ENCODE measurements at regions not wholly inside any gene's neighbourhood (a gene's known extent, or its start where the extent isn't known, plus 50 kb on each side); places are given as distances from the start of the nearest gene placed in this dataset.

- Histone ChIP-seq H3K27ac (replicated peaks) (no peak overlapping the region), H3K4me3 (replicated peaks; ENCODE audit: insufficient read depth, low read length) (no peak overlapping the region), H3K27me3 (ENCODE audit: insufficient read depth, poor library complexity, severe bottlenecking) (no peaks in the 10 kb centered on the region)
- no peak for TF ChIP-seq SPI1 (IDR thresholded peaks at IDR 0.05; ENCODE audit: borderline replicate concordance, low read depth)
- TF ChIP-seq REST (IDR thresholded peaks at IDR 0.05; ENCODE audit: insufficient replicate concordance, low read depth) = no peak
- TF ChIP-seq POLR2AphosphoS5 (IDR thresholded peaks at IDR 0.05; ENCODE audit: low read depth) = no peak
- DNase-seq (ENCODE audit: low read depth in 1 of 2, low spot score in 1 of 2) = no peak
Measured at GRCh38 chr1:233512538-233512937, 101.4 kb upstream of the KCNK1 start.

GRCh38 chr1:233513431-233513830 lies 100.5 kb upstream of the KCNK1 start:
- Histone ChIP-seq H3K27ac (replicated peaks) (no peak overlapping the region), H3K4me3 (replicated peaks; ENCODE audit: insufficient read depth, low read length) (no peak overlapping the region), H3K27me3 (ENCODE audit: insufficient read depth, poor library complexity, severe bottlenecking) (no peaks in the 10 kb centered on the region)
- DNase-seq (ENCODE audit: low read depth in 1 of 2, low spot score in 1 of 2) = peak in 1 of 2 experiments; percentile 21
- TF ChIP-seq SPI1 (IDR thresholded peaks at IDR 0.05; ENCODE audit: borderline replicate concordance, low read depth) (no peak), GABPA (IDR thresholded peaks at IDR 0.05; ENCODE audit: low read depth) (no peak), CTCF (IDR thresholded peaks at IDR 0.05; ENCODE audit: insufficient read depth, low read length) (no peak), POLR2AphosphoS5 (IDR thresholded peaks at IDR 0.05; ENCODE audit: low read depth) (no peak), REST (IDR thresholded peaks at IDR 0.05; ENCODE audit: insufficient replicate concordance, low read depth) (no peak)

GRCh38 chr1:233514946-233515391 lies 98.9 kb upstream of the KCNK1 start:
- TF ChIP-seq CTCF (IDR thresholded peaks at IDR 0.05; ENCODE audit: insufficient read depth, low read length) (no peak), GABPA (IDR thresholded peaks at IDR 0.05; ENCODE audit: low read depth) (no peak), SPI1 (IDR thresholded peaks at IDR 0.05; ENCODE audit: borderline replicate concordance, low read depth) (no peak), POLR2AphosphoS5 (IDR thresholded peaks at IDR 0.05; ENCODE audit: low read depth) (no peak), REST (IDR thresholded peaks at IDR 0.05; ENCODE audit: insufficient replicate concordance, low read depth) (no peak)
- Histone ChIP-seq H3K4me3 (replicated peaks; ENCODE audit: insufficient read depth, low read length) (no peak overlapping the region), H3K27me3 (ENCODE audit: insufficient read depth, poor library complexity, severe bottlenecking) (no peaks in the 10 kb centered on the region), H3K27ac (replicated peaks) (no peak overlapping the region)
- DNase-seq (ENCODE audit: low read depth in 1 of 2, low spot score in 1 of 2) = no peak
